WTC11 (cell line): ENCODE measurements at regions not wholly inside any gene's neighbourhood (a gene's known extent, or its start where the extent isn't known, plus 50 kb on each side); places are given as distances from the start of the nearest gene placed in this dataset.

ENCODE experiments used
- ATAC-seq: fragments of 200-7000 bp; cut with Tn5 transposase; 2 replicates; pipeline ENCODE4 v1.10.0; 2021; ENCODE audit warnings: mild to moderate bottlenecking, moderate library complexity
- CTCF ChIA-PET: fragments of 300-600 bp; sonication (Branson Sonifier 250); formaldehyde crosslinking; loops from one replicate; lab custom pipeline; 2021; ENCODE audit warnings: antibody characterized with exemption; lab: Charles Lee
- POLR2A ChIA-PET: fragments of 350-600 bp; sonication (Branson Sonifier 250); formaldehyde crosslinking; loops from one replicate; lab custom pipeline; 2021; ENCODE audit warnings: antibody characterized with exemption; lab: Charles Lee
- DNase-seq: peaks from one replicate; pipeline ENCODE4 v3.0.0; 2021; ENCODE audit warnings: low spot score
- H3K27ac Mint-ChIP-seq: 2 replicates; pipeline ENCODE4 v1.8.0; 2021; ENCODE audit warnings: mixed read lengths
- H3K27me3 Mint-ChIP-seq: 2 replicates; pipeline ENCODE4 v1.8.0; 2021; ENCODE audit warnings: low read depth, mild to moderate bottlenecking, moderate library complexity, mixed read lengths
- H3K36me3 Mint-ChIP-seq: 2 replicates; pipeline ENCODE4 v1.8.0; 2021; ENCODE audit warnings: mixed read lengths
- H3K4me1 Mint-ChIP-seq: 2 replicates; pipeline ENCODE4 v1.8.0; 2022; ENCODE audit warnings: mixed read lengths
- H3K4me3 Mint-ChIP-seq: 2 replicates; pipeline ENCODE4 v1.8.0; 2021; ENCODE audit warnings: mild to moderate bottlenecking, moderate library complexity, mixed read lengths
- H3K9me3 Mint-ChIP-seq: 2 replicates; pipeline ENCODE4 v1.8.0; 2021; ENCODE audit warnings: mixed read lengths
- CREM ChIP-seq: sonication (generic); formaldehyde crosslinking; IDR thresholded peaks from 2 replicates; pipeline ENCODE4 v1.8.1; 2022; ENCODE audit warnings: mild to moderate bottlenecking, missing genetic modification reagents, moderate library complexity
- FOXK1 ChIP-seq: sonication (generic); formaldehyde crosslinking; IDR thresholded peaks from 2 replicates; pipeline ENCODE4 v1.8.0; 2022; ENCODE audit warnings: mild to moderate bottlenecking, moderate library complexity, missing genetic modification reagents
- GTF2I ChIP-seq: fragments of 250-450 bp; sonication (Bioruptor Pico); conservative IDR thresholded peaks from 2 replicates; pipeline ENCODE4 v1.4.0; 2021; ENCODE audit warnings: mild to moderate bottlenecking
- HMGA2 ChIP-seq: fragments of 250-450 bp; sonication (Bioruptor Pico); IDR thresholded peaks from 2 replicates; pipeline ENCODE4 v1.4.0; 2021; ENCODE audit warnings: mild to moderate bottlenecking, moderate library complexity
- NFE2L1 ChIP-seq: sonication (generic); formaldehyde crosslinking; IDR thresholded peaks from 2 replicates; pipeline ENCODE4 v1.8.1; 2023; ENCODE audit warnings: missing genetic modification reagents
- OVOL2 ChIP-seq: fragments of 250-450 bp; sonication (Bioruptor Pico); IDR thresholded peaks from 2 replicates; pipeline ENCODE4 v1.9.0; 2021; ENCODE audit warnings: mild to moderate bottlenecking, borderline replicate concordance
- PRRX2 ChIP-seq: fragments of 250-450 bp; sonication (Bioruptor Pico); IDR thresholded peaks from 2 replicates; pipeline ENCODE4 v1.8.0; 2021; ENCODE audit warnings: mild to moderate bottlenecking
- SOX15 ChIP-seq: fragments of 250-450 bp; sonication (Bioruptor Pico); IDR thresholded peaks from 2 replicates; pipeline ENCODE4 v1.9.0; 2021; ENCODE audit warnings: mild to moderate bottlenecking
- ZNF263 ChIP-seq: sonication (generic); formaldehyde crosslinking; IDR thresholded peaks from 2 replicates; pipeline ENCODE4 v1.8.1; 2022; ENCODE audit warnings: low read depth, mild to moderate bottlenecking, moderate library complexity, missing genetic modification reagents
- TF ChIP-seq, protein P1 (sequence below): sonication (generic); formaldehyde crosslinking; IDR thresholded peaks from 2 replicates; pipeline ENCODE4 v1.8.1; 2023; ENCODE audit warnings: mild to moderate bottlenecking, missing genetic modification reagents
- TF ChIP-seq, protein P2 (sequence below): sonication (generic); formaldehyde crosslinking; IDR thresholded peaks from 2 replicates; pipeline ENCODE4 v1.8.1; 2023; ENCODE audit warnings: mild to moderate bottlenecking, missing genetic modification reagents
- TF ChIP-seq, protein P3 (sequence below): fragments of 250-450 bp; sonication (Bioruptor Pico); IDR thresholded peaks from 2 replicates; pipeline ENCODE4 v1.9.0; 2021; ENCODE audit warnings: moderate library complexity, mild to moderate bottlenecking, inconsistent platforms, borderline replicate concordance
- TF ChIP-seq, protein P4 (sequence below): sonication (generic); formaldehyde crosslinking; IDR thresholded peaks from 2 replicates; pipeline ENCODE4 v1.8.1; 2022; ENCODE audit warnings: low read depth, mild to moderate bottlenecking, moderate library complexity, missing genetic modification reagents, borderline replicate concordance
- TF ChIP-seq, protein P5 (sequence below): sonication (generic); formaldehyde crosslinking; IDR thresholded peaks from 2 replicates; pipeline ENCODE4 v1.8.0; 2023; ENCODE audit warnings: missing genetic modification reagents, mild to moderate bottlenecking, borderline replicate concordance

DNA sequence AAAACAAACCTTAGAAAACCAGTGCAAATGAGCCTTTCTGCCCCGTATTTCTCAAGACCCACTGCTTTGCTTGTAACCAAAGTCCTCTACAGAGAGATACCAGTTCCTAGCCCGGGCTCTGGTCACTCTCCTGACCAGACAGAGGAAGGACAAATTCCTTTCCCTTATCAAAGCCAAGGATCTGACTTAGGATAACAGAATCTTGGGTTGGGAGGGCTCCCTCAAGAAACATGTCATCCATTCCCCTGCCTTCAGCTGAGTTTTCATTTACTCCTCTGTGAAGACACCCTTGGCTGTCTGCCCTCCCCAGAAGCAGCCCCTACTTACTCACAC is 116.0 kb upstream of the PARP11 start (continued):
- TF ChIP-seq, protein P1, sequence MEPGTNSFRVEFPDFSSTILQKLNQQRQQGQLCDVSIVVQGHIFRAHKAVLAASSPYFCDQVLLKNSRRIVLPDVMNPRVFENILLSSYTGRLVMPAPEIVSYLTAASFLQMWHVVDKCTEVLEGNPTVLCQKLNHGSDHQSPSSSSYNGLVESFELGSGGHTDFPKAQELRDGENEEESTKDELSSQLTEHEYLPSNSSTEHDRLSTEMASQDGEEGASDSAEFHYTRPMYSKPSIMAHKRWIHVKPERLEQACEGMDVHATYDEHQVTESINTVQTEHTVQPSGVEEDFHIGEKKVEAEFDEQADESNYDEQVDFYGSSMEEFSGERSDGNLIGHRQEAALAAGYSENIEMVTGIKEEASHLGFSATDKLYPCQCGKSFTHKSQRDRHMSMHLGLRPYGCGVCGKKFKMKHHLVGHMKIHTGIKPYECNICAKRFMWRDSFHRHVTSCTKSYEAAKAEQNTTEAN, result no peak
- TF ChIP-seq CREM (CRISPR knock-in tag), result no peak

DNA sequence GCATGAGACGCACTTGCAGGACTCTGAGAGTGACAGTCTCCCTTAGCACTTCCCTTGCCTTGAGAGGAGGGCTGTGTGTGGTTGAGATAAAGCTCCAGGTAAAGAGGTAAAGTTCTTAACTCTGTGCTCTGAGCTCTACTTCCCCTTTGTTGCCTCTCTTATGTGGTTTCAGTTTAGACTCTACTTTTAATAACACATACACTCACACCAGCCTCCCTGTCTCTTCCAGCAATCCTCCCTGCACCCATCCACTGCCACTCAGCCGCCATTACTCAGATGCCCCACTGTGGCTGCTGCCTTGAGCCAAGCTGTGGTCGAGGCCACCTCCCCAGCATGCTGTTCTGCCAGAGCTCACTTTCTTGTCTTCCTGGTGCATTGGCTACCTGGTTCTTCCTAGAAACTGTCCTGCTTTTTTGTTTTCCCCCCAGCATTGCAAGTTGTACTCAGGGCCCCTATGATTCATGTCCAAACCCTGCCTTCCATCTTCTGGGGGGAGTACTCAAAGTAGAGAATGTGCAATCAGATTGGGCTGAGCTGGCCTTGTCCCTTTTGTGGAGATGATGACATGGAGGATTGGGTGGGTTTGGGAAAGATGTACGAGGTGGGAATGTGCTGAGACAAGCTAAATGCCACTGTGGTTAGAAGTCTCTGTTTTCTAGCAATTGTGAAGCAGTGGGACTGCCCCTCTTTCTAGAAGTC is 115.5 kb upstream of the PARP11 start:
- H3K4me3 Mint-ChIP-seq, result no peak overlapping the region
- no peaks in the 10 kb centered on the region for H3K9me3 Mint-ChIP-seq
- ATAC-seq (no peak), DNase-seq (no peak)
- H3K4me1 Mint-ChIP-seq, result peaks cover 3% of the 10 kb centered on the region; the same call in 1 of the 2 replicates
- H3K27me3 Mint-ChIP-seq, result peaks cover 4% of the 10 kb centered on the region; the same call in 1 of the 2 replicates
- ChIA-PET POLR2A (no interaction called here), CTCF (interaction anchor here (1.1 kb wide), 1 partner anchor 288 kb away, joined by 4 read pairs; no protein-coding TSS in a partner anchor)
- TF ChIP-seq HMGA2, result no peak
- TF ChIP-seq, protein P2, sequence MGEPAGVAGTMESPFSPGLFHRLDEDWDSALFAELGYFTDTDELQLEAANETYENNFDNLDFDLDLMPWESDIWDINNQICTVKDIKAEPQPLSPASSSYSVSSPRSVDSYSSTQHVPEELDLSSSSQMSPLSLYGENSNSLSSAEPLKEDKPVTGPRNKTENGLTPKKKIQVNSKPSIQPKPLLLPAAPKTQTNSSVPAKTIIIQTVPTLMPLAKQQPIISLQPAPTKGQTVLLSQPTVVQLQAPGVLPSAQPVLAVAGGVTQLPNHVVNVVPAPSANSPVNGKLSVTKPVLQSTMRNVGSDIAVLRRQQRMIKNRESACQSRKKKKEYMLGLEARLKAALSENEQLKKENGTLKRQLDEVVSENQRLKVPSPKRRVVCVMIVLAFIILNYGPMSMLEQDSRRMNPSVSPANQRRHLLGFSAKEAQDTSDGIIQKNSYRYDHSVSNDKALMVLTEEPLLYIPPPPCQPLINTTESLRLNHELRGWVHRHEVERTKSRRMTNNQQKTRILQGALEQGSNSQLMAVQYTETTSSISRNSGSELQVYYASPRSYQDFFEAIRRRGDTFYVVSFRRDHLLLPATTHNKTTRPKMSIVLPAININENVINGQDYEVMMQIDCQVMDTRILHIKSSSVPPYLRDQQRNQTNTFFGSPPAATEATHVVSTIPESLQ (CRISPR knock-in tag), result no peak
- TF ChIP-seq, protein P3, sequence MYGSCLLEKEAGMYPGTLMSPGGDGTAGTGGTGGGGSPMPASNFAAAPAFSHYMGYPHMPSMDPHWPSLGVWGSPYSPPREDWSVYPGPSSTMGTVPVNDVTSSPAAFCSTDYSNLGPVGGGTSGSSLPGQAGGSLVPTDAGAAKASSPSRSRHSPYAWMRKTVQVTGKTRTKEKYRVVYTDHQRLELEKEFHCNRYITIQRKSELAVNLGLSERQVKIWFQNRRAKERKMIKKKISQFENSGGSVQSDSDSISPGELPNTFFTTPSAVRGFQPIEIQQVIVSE (CRISPR knock-in tag), result no peak
- no peak for TF ChIP-seq PRRX2 (CRISPR knock-in tag)
- no peaks in the 10 kb centered on the region for H3K36me3 Mint-ChIP-seq
- H3K27ac Mint-ChIP-seq, result no peak overlapping the region

DNA sequence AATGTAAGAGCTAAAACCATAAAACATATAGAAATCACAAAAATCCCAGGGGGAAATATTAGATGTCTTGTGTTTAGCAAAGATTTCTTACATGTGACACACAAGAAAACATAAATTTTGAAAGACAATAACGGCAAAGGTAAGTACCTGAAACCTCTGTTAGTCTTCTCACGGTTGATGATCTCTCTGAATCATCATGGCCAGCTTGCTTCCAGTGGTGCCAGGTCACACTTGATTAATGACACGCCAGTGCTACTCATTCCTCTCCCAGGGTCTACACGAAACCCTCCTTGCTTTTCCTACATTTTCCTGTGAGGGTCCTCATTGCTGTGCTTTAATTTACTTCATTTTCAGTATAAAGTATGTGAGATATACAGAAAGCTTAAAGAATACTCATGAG is 114.4 kb upstream of the PARP11 start:
- Mint-ChIP-seq H3K4me1 (peaks cover 3% of the 10 kb centered on the region; the same call in 1 of the 2 replicates), H3K27me3 (peaks cover 4% of the 10 kb centered on the region; the same call in 1 of the 2 replicates), H3K36me3 (no peaks in the 10 kb centered on the region), H3K27ac (no peak overlapping the region), H3K9me3 (no peaks in the 10 kb centered on the region), H3K4me3 (no peak overlapping the region)
- POLR2A ChIA-PET, result no interaction called here
- no peak for TF ChIP-seq OVOL2 (CRISPR knock-in tag)
- ATAC-seq (no peak), DNase-seq (no peak)
- CTCF ChIA-PET, result interaction anchor here (1.1 kb wide), 1 partner anchor 289 kb away, joined by 4 read pairs; no protein-coding TSS in a partner anchor

DNA sequence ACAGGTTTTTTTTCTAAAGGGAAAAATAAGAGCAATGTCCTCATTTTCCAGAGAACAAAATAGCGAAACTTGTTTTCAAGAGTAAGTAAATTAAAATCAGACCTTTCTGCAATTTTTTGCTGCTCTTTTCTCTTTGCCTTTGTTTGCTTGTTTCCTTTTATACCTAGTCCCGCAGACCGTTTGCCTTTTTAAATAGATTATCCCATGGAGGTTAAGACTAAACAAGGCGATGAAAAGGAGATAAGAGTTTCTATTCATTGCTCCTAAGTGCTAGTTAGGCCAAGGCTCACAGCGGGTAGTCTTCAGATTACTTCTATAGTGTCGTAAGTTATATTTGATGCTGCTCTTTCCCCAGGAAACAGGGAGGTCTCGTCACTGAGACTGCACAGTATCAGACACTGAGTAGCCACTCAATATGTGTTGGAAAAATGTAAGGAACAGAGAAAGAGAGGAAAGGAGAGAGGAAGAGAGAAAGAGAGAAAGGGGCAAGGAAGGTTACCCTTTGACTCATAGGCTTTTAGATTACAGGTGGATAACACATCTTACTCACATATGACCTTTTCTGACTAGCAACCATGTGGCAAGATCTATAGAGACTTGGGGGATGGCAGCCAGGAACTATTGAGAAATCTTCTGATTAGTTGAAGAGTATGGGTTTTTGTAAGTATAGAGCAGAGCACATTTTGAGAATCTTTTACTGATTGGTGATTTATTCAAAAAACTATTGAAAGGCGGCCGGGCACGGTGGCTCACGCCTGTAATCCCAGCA is 107.5 kb upstream of the PARP11 start:
- no peak for DNase-seq
- ChIA-PET POLR2A (no interaction called here), CTCF (interaction anchor here (0.6 to 0.8 kb wide), 2 partner anchors 134 to 293 kb away, joined by 3 to 5 read pairs; partner anchors contain the start of gene CCND2)
- H3K4me3 Mint-ChIP-seq, result no peak overlapping the region
- H3K27me3 Mint-ChIP-seq, result no peaks in the 10 kb centered on the region
- ATAC-seq, result no peak
- H3K36me3 Mint-ChIP-seq, result peaks cover 3% of the 10 kb centered on the region; the same call in 1 of the 2 replicates
- no peak overlapping the region for H3K27ac Mint-ChIP-seq
- H3K4me1 Mint-ChIP-seq, result peaks cover 4% of the 10 kb centered on the region
- peaks cover 11% of the 10 kb centered on the region; the same call in 1 of the 2 replicates for H3K9me3 Mint-ChIP-seq
- no peak for TF ChIP-seq SOX15 (CRISPR knock-in tag)
- no peak for TF ChIP-seq NFE2L1 (CRISPR knock-in tag)
- TF ChIP-seq, protein P4, sequence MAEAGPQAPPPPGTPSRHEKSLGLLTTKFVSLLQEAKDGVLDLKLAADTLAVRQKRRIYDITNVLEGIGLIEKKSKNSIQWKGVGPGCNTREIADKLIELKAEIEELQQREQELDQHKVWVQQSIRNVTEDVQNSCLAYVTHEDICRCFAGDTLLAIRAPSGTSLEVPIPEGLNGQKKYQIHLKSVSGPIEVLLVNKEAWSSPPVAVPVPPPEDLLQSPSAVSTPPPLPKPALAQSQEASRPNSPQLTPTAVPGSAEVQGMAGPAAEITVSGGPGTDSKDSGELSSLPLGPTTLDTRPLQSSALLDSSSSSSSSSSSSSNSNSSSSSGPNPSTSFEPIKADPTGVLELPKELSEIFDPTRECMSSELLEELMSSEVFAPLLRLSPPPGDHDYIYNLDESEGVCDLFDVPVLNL (CRISPR knock-in tag), result no peak
- TF ChIP-seq FOXK1 (CRISPR knock-in tag), result no peak
- TF ChIP-seq ZNF263 (CRISPR knock-in tag), result no peak
- no peak for TF ChIP-seq GTF2I
- TF ChIP-seq, protein P5, sequence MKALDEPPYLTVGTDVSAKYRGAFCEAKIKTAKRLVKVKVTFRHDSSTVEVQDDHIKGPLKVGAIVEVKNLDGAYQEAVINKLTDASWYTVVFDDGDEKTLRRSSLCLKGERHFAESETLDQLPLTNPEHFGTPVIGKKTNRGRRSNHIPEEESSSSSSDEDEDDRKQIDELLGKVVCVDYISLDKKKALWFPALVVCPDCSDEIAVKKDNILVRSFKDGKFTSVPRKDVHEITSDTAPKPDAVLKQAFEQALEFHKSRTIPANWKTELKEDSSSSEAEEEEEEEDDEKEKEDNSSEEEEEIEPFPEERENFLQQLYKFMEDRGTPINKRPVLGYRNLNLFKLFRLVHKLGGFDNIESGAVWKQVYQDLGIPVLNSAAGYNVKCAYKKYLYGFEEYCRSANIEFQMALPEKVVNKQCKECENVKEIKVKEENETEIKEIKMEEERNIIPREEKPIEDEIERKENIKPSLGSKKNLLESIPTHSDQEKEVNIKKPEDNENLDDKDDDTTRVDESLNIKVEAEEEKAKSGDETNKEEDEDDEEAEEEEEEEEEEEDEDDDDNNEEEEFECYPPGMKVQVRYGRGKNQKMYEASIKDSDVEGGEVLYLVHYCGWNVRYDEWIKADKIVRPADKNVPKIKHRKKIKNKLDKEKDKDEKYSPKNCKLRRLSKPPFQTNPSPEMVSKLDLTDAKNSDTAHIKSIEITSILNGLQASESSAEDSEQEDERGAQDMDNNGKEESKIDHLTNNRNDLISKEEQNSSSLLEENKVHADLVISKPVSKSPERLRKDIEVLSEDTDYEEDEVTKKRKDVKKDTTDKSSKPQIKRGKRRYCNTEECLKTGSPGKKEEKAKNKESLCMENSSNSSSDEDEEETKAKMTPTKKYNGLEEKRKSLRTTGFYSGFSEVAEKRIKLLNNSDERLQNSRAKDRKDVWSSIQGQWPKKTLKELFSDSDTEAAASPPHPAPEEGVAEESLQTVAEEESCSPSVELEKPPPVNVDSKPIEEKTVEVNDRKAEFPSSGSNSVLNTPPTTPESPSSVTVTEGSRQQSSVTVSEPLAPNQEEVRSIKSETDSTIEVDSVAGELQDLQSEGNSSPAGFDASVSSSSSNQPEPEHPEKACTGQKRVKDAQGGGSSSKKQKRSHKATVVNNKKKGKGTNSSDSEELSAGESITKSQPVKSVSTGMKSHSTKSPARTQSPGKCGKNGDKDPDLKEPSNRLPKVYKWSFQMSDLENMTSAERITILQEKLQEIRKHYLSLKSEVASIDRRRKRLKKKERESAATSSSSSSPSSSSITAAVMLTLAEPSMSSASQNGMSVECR (CRISPR knock-in tag), result no peak
